ENCODE measurements at regions not wholly inside any gene's neighbourhood (a gene's known extent, or its start where the extent isn't known, plus 50 kb on each side); places are given as distances from the start of the nearest gene placed in this dataset.
"Not testable (repeated sequence)": the region's sequence is repeated elsewhere in the genome, so short reads cannot be mapped to it uniquely, and the experiment has no call there.

- Histone ChIP-seq H3K4me2 (no peak overlapping the region), H3K4me1 (ENCODE audit: insufficient read depth) (peaks cover 10% of the 10 kb centered on the region), H3K4me3 (no peak overlapping the region), H4K20me1 (ENCODE audit: insufficient read depth, poor library complexity, severe bottlenecking) (no peaks in the 10 kb centered on the region), H3K36me3 (replicated peaks; ENCODE audit: insufficient read depth, low read depth) (no peaks in the 10 kb centered on the region), H3K9me3 (ENCODE audit: low read depth) (no peaks in the 10 kb centered on the region), H2AFZ (no peak overlapping the region), H3K27ac (no peak overlapping the region), H3K27me3 (no peaks in the 10 kb centered on the region), H3K79me2 (no peaks in the 10 kb centered on the region), H3K9me2 (replicated peaks; ENCODE audit: insufficient read depth) (no peaks in the 10 kb centered on the region)
- TF ChIP-seq EZH2phosphoT487 (IDR thresholded peaks at IDR 0.05; ENCODE audit: low read depth, severe bottlenecking, unreplicated experiment): no peak
- TF ChIP-seq CTCF (IDR thresholded peaks at IDR 0.05; ENCODE audit: poor library complexity): no peak
- TF ChIP-seq EZH2 (IDR thresholded peaks at IDR 0.05; ENCODE audit: borderline replicate concordance): no peak
- 72% methylated on average over 3 of the region's 3 CpGs for WGBS (ENCODE audit: low lambda C conversion rate, missing lambda C conversion rate)
- no peak for DNase-seq (ENCODE audit: low spot score)
Observed at GRCh38 chr4:4645743-4646142, 103.9 kb upstream of the STX18 start.

- not testable (repeated sequence) for H3K9me3 ChIP-seq (ENCODE audit: low read depth); H4K20me1 ChIP-seq (ENCODE audit: insufficient read depth, poor library complexity, severe bottlenecking); H3K79me2 ChIP-seq; H3K4me2 ChIP-seq; H3K9me2 ChIP-seq (replicated peaks; ENCODE audit: insufficient read depth); H2AFZ ChIP-seq; H3K4me3 ChIP-seq; H3K27me3 ChIP-seq; H3K27ac ChIP-seq; DNase-seq (ENCODE audit: low spot score); H3K36me3 ChIP-seq (replicated peaks; ENCODE audit: insufficient read depth, low read depth)
- WGBS (ENCODE audit: low lambda C conversion rate, missing lambda C conversion rate): 89% methylated on average over 5 of the region's 5 CpGs
- peaks cover 12% of the 10 kb centered on the region for H3K4me1 ChIP-seq (ENCODE audit: insufficient read depth)
Observed at GRCh38 chr4:4644277-4644676, 102.4 kb upstream of the STX18 start.

- H3K9me3 ChIP-seq (ENCODE audit: low read depth); H4K20me1 ChIP-seq (ENCODE audit: insufficient read depth, poor library complexity, severe bottlenecking); H3K4me3 ChIP-seq; H3K36me3 ChIP-seq (replicated peaks; ENCODE audit: insufficient read depth, low read depth); H3K79me2 ChIP-seq; H3K4me2 ChIP-seq; H3K27ac ChIP-seq; H2AFZ ChIP-seq; H3K27me3 ChIP-seq; DNase-seq (ENCODE audit: low spot score); H3K9me2 ChIP-seq (replicated peaks; ENCODE audit: insufficient read depth): not testable (repeated sequence)
- H3K4me1 ChIP-seq (ENCODE audit: insufficient read depth): peaks cover 12% of the 10 kb centered on the region
- 96% methylated on average over 6 of the region's 6 CpGs for WGBS (ENCODE audit: low lambda C conversion rate, missing lambda C conversion rate)
Observed at GRCh38 chr4:4643743-4644142, 101.9 kb upstream of the STX18 start.

GRCh38 chr4:4643306-4643705 is 101.5 kb upstream of the STX18 start:
- H3K27ac ChIP-seq: no peak overlapping the region
- DNase-seq (ENCODE audit: low spot score): no peak
- TF ChIP-seq EZH2phosphoT487 (IDR thresholded peaks at IDR 0.05; ENCODE audit: low read depth, severe bottlenecking, unreplicated experiment): no peak
- no peak for TF ChIP-seq CTCF (IDR thresholded peaks at IDR 0.05; ENCODE audit: poor library complexity)
- no peak for TF ChIP-seq EZH2 (IDR thresholded peaks at IDR 0.05; ENCODE audit: borderline replicate concordance)
- H3K4me1 ChIP-seq (ENCODE audit: insufficient read depth): peaks cover 12% of the 10 kb centered on the region
- H3K36me3 ChIP-seq (replicated peaks; ENCODE audit: insufficient read depth, low read depth): no peaks in the 10 kb centered on the region
- H3K27me3 ChIP-seq: no peaks in the 10 kb centered on the region
- H2AFZ ChIP-seq: no peak overlapping the region
- no peak overlapping the region for H3K4me2 ChIP-seq
- H4K20me1 ChIP-seq (ENCODE audit: insufficient read depth, poor library complexity, severe bottlenecking): no peaks in the 10 kb centered on the region
- WGBS (ENCODE audit: low lambda C conversion rate, missing lambda C conversion rate): 96% methylated on average over 5 of the region's 5 CpGs
- H3K79me2 ChIP-seq: no peaks in the 10 kb centered on the region
- H3K4me3 ChIP-seq: no peak overlapping the region
- no peaks in the 10 kb centered on the region for H3K9me2 ChIP-seq (replicated peaks; ENCODE audit: insufficient read depth)
- no peaks in the 10 kb centered on the region for H3K9me3 ChIP-seq (ENCODE audit: low read depth)

Measured in hepatocyte (in vitro differentiated cells).